HepG2 (cell line): ENCODE measurements at regions not wholly inside any gene's neighbourhood (a gene's known extent, or its start where the extent isn't known, plus 50 kb on each side); places are given as distances from the start of the nearest gene placed in this dataset.

ENCODE experiments used
- ATAC-seq: fragments of 200-7000 bp; cut with Tn5 transposase; 3 replicates; pipeline ENCODE4 v1.9.1; 2020; ENCODE audit warnings: mild to moderate bottlenecking, moderate library complexity
- BruUV-seq: library from RNA; stranded (reverse); fragments of 400-500 nt; replicated peaks from 2 replicates; lab custom pipeline; 2021; lab: Mats Ljungman, UMichigan
- CTCF ChIA-PET: fragments of 300-600 bp; formaldehyde crosslinking; extraction: SDS; loops from one replicate; lab custom pipeline; 2021; ENCODE audit warnings: low total read pairs, inconsistent platforms, low intra/inter-chr PET ratio; lab: Yijun Ruan, JAX
- POLR2A ChIA-PET: fragments of 350-600 bp; sonication (Branson Sonifier 250); formaldehyde crosslinking; loops from one replicate; lab custom pipeline; 2020; ENCODE audit warnings: antibody characterized with exemption, inconsistent platforms; lab: Yijun Ruan, JAX
- DNase-seq: peaks from one replicate; pipeline ENCODE4 v3.0.0-alpha.2; 2015; ENCODE audit warnings: low spot score
- FAIRE-seq: peaks from 3 replicates; lab custom pipeline; 2011; peaks lifted over from hg19 to GRCh38; lab: Jason Lieb, UNC
- H2AFZ ChIP-seq: one replicate; pipeline ENCODE4 v1.6.1; 2011; ENCODE audit warnings: low read length, inconsistent platforms
- H3K27ac ChIP-seq: fragments of 300-600 bp; 3 replicates; pipeline ENCODE4 v1.8.0; 2011; ENCODE audit warnings: mixed run types, mild to moderate bottlenecking, mixed read lengths, low read length, inconsistent platforms; ENCODE audit not compliant: insufficient read depth; ENCODE audit errors: extremely low read length
- H3K27me3 ChIP-seq, 2 experiments: fragments of 200-600 bp in 1 of 2; 2 replicates in 1 of 2; 3 replicates in 1 of 2; pipeline versions ENCODE4 v1.6.0 to v1.8.0; 2011; ENCODE audit warnings: low read length in 2 of 2, mild to moderate bottlenecking in 2 of 2, moderate library complexity in 2 of 2, inconsistent platforms in 1 of 2; ENCODE audit not compliant: insufficient read depth in 2 of 2, control insufficient read depth in 1 of 2
- H3K36me3 ChIP-seq, 2 experiments: fragments of 200-600 bp in 1 of 2; replicated peaks in 1 of 2; 2 replicates in 1 of 2; 3 replicates in 1 of 2; pipeline versions ENCODE4 v1.5.1 to v1.8.0; 2011; ENCODE audit warnings: low read length in 2 of 2, inconsistent platforms in 1 of 2; ENCODE audit not compliant: insufficient read depth in 2 of 2, control insufficient read depth in 1 of 2
- H3K4me1 ChIP-seq: 2 replicates; pipeline ENCODE4 v1.5.1; 2012; ENCODE audit warnings: low read length, inconsistent platforms; ENCODE audit not compliant: insufficient read depth
- H3K4me2 ChIP-seq: 2 replicates; pipeline ENCODE4 v1.6.0; 2011; ENCODE audit warnings: low read depth, low read length, inconsistent platforms
- H3K4me3 ChIP-seq, 3 experiments: fragments of 200-600 bp in 1 of 3; sonication (generic), shearing (Covaris generic) in 1 of 3; replicated peaks in 1 of 3; 2 replicates each; pipeline ENCODE4 v1.5.1; 2011 to 2016; ENCODE audit warnings: low read length in 3 of 3, inconsistent platforms in 2 of 3, low read depth in 2 of 3, mild to moderate bottlenecking in 2 of 3, control low read depth in 1 of 3, mixed read lengths in 1 of 3; ENCODE audit not compliant: insufficient read depth in 1 of 3
- H3K79me2 ChIP-seq: one replicate; pipeline ENCODE4 v1.6.1; 2011; ENCODE audit warnings: low read length, inconsistent platforms; ENCODE audit not compliant: insufficient read depth
- H3K9ac ChIP-seq: 2 replicates; pipeline ENCODE4 v1.6.0; 2011; ENCODE audit warnings: mild to moderate bottlenecking, low read depth, low read length, inconsistent platforms; ENCODE audit not compliant: insufficient read depth
- H3K9me3 ChIP-seq: 2 replicates; pipeline ENCODE4 v1.5.1; 2012; ENCODE audit warnings: mild to moderate bottlenecking, low read length
- H4K20me1 ChIP-seq: 2 replicates; pipeline ENCODE4 v1.6.0; 2011; ENCODE audit warnings: inconsistent platforms, mild to moderate bottlenecking, low read length, moderate library complexity; ENCODE audit not compliant: insufficient read depth
- ARID3A ChIP-seq: IDR thresholded peaks from 2 replicates; pipeline ENCODE4 v1.6.1; 2012; ENCODE audit warnings: low read depth, low read length, improper control_type of control experiment
- MATR3 ChIP-seq: sonication (generic); formaldehyde crosslinking; IDR thresholded peaks from 2 replicates; pipeline ENCODE4 v1.4.0; 2020; ENCODE audit warnings: missing genetic modification reagents
- PRPF4 ChIP-seq: fragments of 200-400 bp; formaldehyde crosslinking; IDR thresholded peaks from 2 replicates; pipeline ENCODE4 v1.6.1; 2016; ENCODE audit warnings: low read length, low read depth; ENCODE audit not compliant: poor library complexity, severe bottlenecking
- RARA ChIP-seq: IDR thresholded peaks from 2 replicates; pipeline ENCODE4 v1.6.1; 2016; ENCODE audit warnings: missing genetic modification reagents, missing compliant biosample characterization
- REST ChIP-seq, 2 experiments: IDR thresholded peaks; 2 replicates each; pipeline ENCODE4 v1.6.1; 2011 to 2012; ENCODE audit warnings: low read length in 2 of 2, borderline replicate concordance in 1 of 2, low read depth in 1 of 2, mild to moderate bottlenecking in 1 of 2, moderate library complexity in 1 of 2
- SRY ChIP-seq: sonication (generic); formaldehyde crosslinking; IDR thresholded peaks from 2 replicates; pipeline ENCODE4 v1.8.0; 2022; ENCODE audit warnings: mild to moderate bottlenecking, missing genetic modification reagents
- STAG1 ChIP-seq: sonication (generic); formaldehyde crosslinking; IDR thresholded peaks from 2 replicates; pipeline ENCODE4 v1.4.0; 2020; ENCODE audit warnings: missing genetic modification reagents
- THYN1 ChIP-seq: sonication (generic); formaldehyde crosslinking; IDR thresholded peaks from 2 replicates; pipeline ENCODE4 v1.8.1; 2023; ENCODE audit warnings: low read depth, mild to moderate bottlenecking, moderate library complexity, missing genetic modification reagents, borderline replicate concordance
- ZBTB43 ChIP-seq: sonication (generic); formaldehyde crosslinking; conservative IDR thresholded peaks from 2 replicates; pipeline ENCODE4 v1.4.0; 2020; ENCODE audit warnings: missing genetic modification reagents
- ZNF569 ChIP-seq: sonication (generic); formaldehyde crosslinking; IDR thresholded peaks from 2 replicates; pipeline ENCODE4 v1.5.0; 2020; ENCODE audit warnings: mild to moderate bottlenecking, missing genetic modification reagents, moderate library complexity, borderline replicate concordance
- ZNF768 ChIP-seq: sonication (generic); formaldehyde crosslinking; IDR thresholded peaks from 2 replicates; pipeline ENCODE4 v1.4.0; 2020; ENCODE audit warnings: missing genetic modification reagents
- ZNF781 ChIP-seq: sonication (generic); formaldehyde crosslinking; IDR thresholded peaks from 2 replicates; pipeline ENCODE4 v1.5.1; 2020; ENCODE audit warnings: borderline replicate concordance, mild to moderate bottlenecking, missing genetic modification reagents; ENCODE audit errors: not compliant biosample characterization
- ZNF839 ChIP-seq: sonication (generic); formaldehyde crosslinking; IDR thresholded peaks from 2 replicates; pipeline ENCODE4 v1.4.0; 2020; ENCODE audit warnings: missing genetic modification reagents, mild to moderate bottlenecking, borderline replicate concordance
- whole genome bisulfite sequencing: methylation state at CpG from one replicate; pipeline ENCODE4 v1.1.6; 2017; ENCODE audit warnings: low lambda C conversion rate; 5-methylcytosine and 5-hydroxymethylcytosine counted together
- in situ Hi-C: cut with HindIII; loops from 2 replicates; pipeline ENCODE4 v1.10.0; 2017; ENCODE audit warnings: low pct_unique_long_range_greater_than_20kb; ENCODE audit not compliant: extremely low pct_ligation_motif_present
- intact Hi-C: fragments of 100-400 bp; cut with micrococcal nuclease; formaldehyde crosslinking; loops from one replicate; pipeline ENCODE4 v1.10.0; 2022; ENCODE audit not compliant: unreplicated experiment
- TF ChIP-seq, protein P1 (sequence below): sonication (generic); formaldehyde crosslinking; IDR thresholded peaks from 2 replicates; pipeline ENCODE4 v1.5.1; 2020; ENCODE audit warnings: mild to moderate bottlenecking, missing genetic modification reagents, borderline replicate concordance
- TF ChIP-seq, protein P2 (sequence below): sonication (generic); formaldehyde crosslinking; IDR thresholded peaks from 2 replicates; pipeline ENCODE4 v1.5.1; 2020; ENCODE audit warnings: missing genetic modification reagents, mild to moderate bottlenecking, borderline replicate concordance

DNA sequence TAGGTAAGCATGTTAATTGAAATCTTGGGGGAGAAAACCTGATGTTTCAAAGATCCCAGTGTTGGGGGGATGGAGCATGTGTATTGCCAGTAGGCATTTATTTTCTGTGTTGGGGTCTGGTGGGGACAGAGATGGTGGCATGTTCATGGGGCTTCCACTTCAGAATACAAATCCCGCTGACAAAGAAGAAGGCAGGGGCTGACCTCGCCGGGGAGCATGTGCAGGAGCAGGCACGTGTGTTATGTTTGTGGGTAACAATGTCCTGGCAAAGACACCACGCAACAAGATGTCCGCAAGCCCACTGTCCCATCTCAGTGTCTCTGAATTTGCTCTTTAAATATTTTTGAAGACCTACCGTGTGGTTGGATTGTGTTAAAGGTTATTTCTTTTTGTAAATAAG is 164.5 kb downstream of the TEX29 start:
- in situ Hi-C loops, result no loop called here
- Histone ChIP-seq H3K79me2 (no peaks in the 10 kb centered on the region), H3K27ac (no peak overlapping the region), H3K27me3 (peaks cover 1 to 65% of the 10 kb centered on the region in 2 experiments), H3K36me3 (no peaks in the 10 kb centered on the region), H3K9me3 (peaks cover 6% of the 10 kb centered on the region), H4K20me1 (no peaks in the 10 kb centered on the region), H3K9ac (no peak overlapping the region), H3K4me3 (no peak overlapping the region), H3K4me1 (no peaks in the 10 kb centered on the region), H2AFZ (no peak overlapping the region), H3K4me2 (no peak overlapping the region)
- ChIA-PET POLR2A (no interaction called here), CTCF (no interaction called here)
- ATAC-seq, result no peak
- DNase-seq, result no peak
- no peak for FAIRE-seq
- BruUV-seq, result no TSS peak
- intact Hi-C loops, result no loop called here
- 30% methylated on average over 7 of the region's 7 CpGs for WGBS
- TF ChIP-seq, protein P1, sequence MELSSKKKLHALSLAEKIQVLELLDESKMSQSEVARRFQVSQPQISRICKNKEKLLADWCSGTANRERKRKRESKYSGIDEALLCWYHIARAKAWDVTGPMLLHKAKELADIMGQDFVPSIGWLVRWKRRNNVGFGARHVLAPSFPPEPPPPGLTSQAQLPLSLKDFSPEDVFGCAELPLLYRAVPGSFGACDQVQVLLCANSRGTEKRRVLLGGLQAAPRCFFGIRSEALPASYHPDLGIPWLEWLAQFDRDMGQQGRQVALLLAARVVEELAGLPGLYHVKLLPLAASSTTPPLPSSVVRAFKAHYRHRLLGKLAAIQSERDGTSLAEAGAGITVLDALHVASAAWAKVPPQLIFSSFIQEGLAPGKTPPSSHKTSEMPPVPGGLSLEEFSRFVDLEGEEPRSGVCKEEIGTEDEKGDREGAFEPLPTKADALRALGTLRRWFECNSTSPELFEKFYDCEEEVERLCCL (CRISPR knock-in tag), result no peak
- TF ChIP-seq RARA (CRISPR knock-in tag) (no peak), ZBTB43 (CRISPR knock-in tag) (no peak), ZNF768 (CRISPR knock-in tag) (no peak), ZNF839 (CRISPR knock-in tag) (no peak), ZNF781 (no peak), MATR3 (CRISPR knock-in tag) (no peak), REST (IDR thresholded peaks at IDR 0.05; ENCODE audit: borderline replicate concordance in 1 of 2, low read depth in 1 of 2, low read length in 2 of 2) (no peak), STAG1 (CRISPR knock-in tag) (no peak), PRPF4 (no peak), THYN1 (CRISPR knock-in tag) (no peak), ARID3A (no peak), SRY (CRISPR knock-in tag) (no peak), ZNF569 (CRISPR knock-in tag) (no peak)
- TF ChIP-seq, protein P2, sequence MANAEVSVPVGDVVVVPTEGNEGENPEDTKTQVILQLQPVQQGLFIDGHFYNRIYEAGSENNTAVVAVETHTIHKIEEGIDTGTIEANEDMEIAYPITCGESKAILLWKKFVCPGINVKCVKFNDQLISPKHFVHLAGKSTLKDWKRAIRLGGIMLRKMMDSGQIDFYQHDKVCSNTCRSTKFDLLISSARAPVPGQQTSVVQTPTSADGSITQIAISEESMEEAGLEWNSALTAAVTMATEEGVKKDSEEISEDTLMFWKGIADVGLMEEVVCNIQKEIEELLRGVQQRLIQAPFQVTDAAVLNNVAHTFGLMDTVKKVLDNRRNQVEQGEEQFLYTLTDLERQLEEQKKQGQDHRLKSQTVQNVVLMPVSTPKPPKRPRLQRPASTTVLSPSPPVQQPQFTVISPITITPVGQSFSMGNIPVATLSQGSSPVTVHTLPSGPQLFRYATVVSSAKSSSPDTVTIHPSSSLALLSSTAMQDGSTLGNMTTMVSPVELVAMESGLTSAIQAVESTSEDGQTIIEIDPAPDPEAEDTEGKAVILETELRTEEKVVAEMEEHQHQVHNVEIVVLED (CRISPR knock-in tag), result no peak
